Right ventricle myocardium superior (tissue), 1 donor: ENCODE measurements at regions not wholly inside any gene's neighbourhood (a gene's known extent, or its start where the extent isn't known, plus 50 kb on each side); places are given as distances from the start of the nearest gene placed in this dataset.
"Not testable (repeated sequence)": the region's sequence is repeated elsewhere in the genome, so short reads cannot be mapped to it uniquely, and the experiment has no call there.

ENCODE experiments used
- ATAC-seq: fragments of 200-7000 bp; cut with Tn5 transposase; one replicate; pipeline ENCODE4 v1.9.1; 2020; ENCODE audit warnings: mild to moderate bottlenecking; ENCODE audit not compliant: poor library complexity
- DNase-seq: peaks from one replicate; pipeline ENCODE4 v3.0.0-alpha.2; 2020
- intact Hi-C: fragments of 100-400 bp; cut with DNase I; formaldehyde crosslinking; loops from one replicate; pipeline ENCODE4 v1.11.2; 2022
- donor health status: DM: no; HTN: yes; CAD: no; lungs with severe emphysema.

- ATAC-seq, result peak; percentile 8
- no peak for DNase-seq
- intact Hi-C loops, result no loop called here
Measured at GRCh38 chr1:54475946-54476516, 69.8 kb upstream of the SSBP3 start.

- intact Hi-C loops, result no loop called here
- no peak for DNase-seq
- ATAC-seq, result peak; percentile 15
Measured at GRCh38 chr1:54475357-54475881, 69.2 kb upstream of the SSBP3 start.

GRCh38 chr1:54474310-54475251, 68.4 kb upstream of the SSBP3 start:
- intact Hi-C loops, result no loop called here
- DNase-seq (no peak), ATAC-seq (peak; percentile 58)

- ATAC-seq (no peak), DNase-seq (no peak)
- intact Hi-C loops, result no loop called here
Measured at GRCh38 chr1:54471588-54471987, 65.4 kb upstream of the SSBP3 start.

GRCh38 chr1:54469444-54469843, 63.2 kb upstream of the SSBP3 start:
- intact Hi-C loops, DNase-seq, ATAC-seq: not testable (repeated sequence)

- ATAC-seq, DNase-seq, intact Hi-C loops: not testable (repeated sequence)
Measured at GRCh38 chr1:54468288-54469084, 62.3 kb upstream of the SSBP3 start.

GRCh38 chr1:54465351-54465811, 59.2 kb upstream of the SSBP3 start:
- intact Hi-C loops, result no loop called here
- ATAC-seq (no peak), DNase-seq (no peak)

- intact Hi-C loops, result no loop called here
- no peak for ATAC-seq
- no peak for DNase-seq
Measured at GRCh38 chr1:54464477-54465146, 58.4 kb upstream of the SSBP3 start.

- intact Hi-C loops, result no loop called here
- DNase-seq, result no peak
- ATAC-seq, result no peak
Measured at GRCh38 chr1:54464031-54464476, 57.9 kb upstream of the SSBP3 start.

GRCh38 chr1:54463259-54464030, 57.3 kb upstream of the SSBP3 start:
- DNase-seq (no peak), ATAC-seq (no peak)
- intact Hi-C loops, result no loop called here

- intact Hi-C loops, result no loop called here
- DNase-seq (no peak), ATAC-seq (no peak)
Measured at GRCh38 chr1:54462597-54463258, 56.5 kb upstream of the SSBP3 start.

GRCh38 chr1:54461731-54462596, 55.8 kb upstream of the SSBP3 start:
- ATAC-seq (no peak), DNase-seq (no peak)
- intact Hi-C loops, result no loop called here

- DNase-seq (no peak), ATAC-seq (no peak)
- intact Hi-C loops, result no loop called here
Measured at GRCh38 chr1:54460861-54461387, 54.7 kb upstream of the SSBP3 start.

- ATAC-seq (no peak), DNase-seq (no peak)
- intact Hi-C loops, result no loop called here
Measured at GRCh38 chr1:54460351-54460750, 54.2 kb upstream of the SSBP3 start.

GRCh38 chr1:54459726-54460191, 53.6 kb upstream of the SSBP3 start:
- DNase-seq, result no peak
- ATAC-seq, result no peak
- intact Hi-C loops, result no loop called here

- DNase-seq (no peak), ATAC-seq (no peak)
- intact Hi-C loops, result no loop called here
Measured at GRCh38 chr1:54459140-54459539, 52.9 kb upstream of the SSBP3 start.
